ENCODE measurements at regions not wholly inside any gene's neighbourhood (a gene's known extent, or its start where the extent isn't known, plus 50 kb on each side); places are given as distances from the start of the nearest gene placed in this dataset.

DNA sequence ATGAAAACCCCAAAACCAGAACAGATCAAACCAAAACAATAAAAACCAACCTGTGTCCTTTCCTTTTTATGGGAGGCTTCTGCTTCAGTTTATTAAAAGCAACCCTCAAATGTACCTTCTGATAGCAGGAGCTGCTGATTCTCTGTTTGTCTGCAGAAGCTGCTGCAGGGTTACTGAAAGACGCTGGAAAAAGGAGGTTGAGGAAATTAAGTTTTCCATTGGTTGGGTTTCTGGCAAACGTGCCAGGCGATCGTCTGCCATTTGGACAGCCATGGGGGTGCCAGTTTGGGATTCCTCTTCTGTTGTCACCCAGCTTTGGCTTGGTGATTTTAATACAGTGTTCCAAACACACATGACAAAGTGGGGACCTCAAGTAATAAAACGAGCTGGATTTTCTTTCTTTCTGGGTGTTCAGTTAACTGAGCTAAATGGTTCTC lies 185.4 kb upstream of the ZFHX3 start:
- Histone ChIP-seq H3K27ac (ENCODE audit: extremely low read length, insufficient read depth, low read length) (no peak overlapping the region), H3K4me2 (ENCODE audit: low read depth, low read length) (no peak overlapping the region), H3K4me1 (ENCODE audit: insufficient read depth, low read length) (peaks cover 14% of the 10 kb centered on the region), H4K20me1 (ENCODE audit: insufficient read depth, low read length) (no peaks in the 10 kb centered on the region), H2AFZ (ENCODE audit: low read length) (no peak overlapping the region), H3K4me3 (replicated peaks in 1 of 3; ENCODE audit: insufficient read depth in 1 of 3, low read depth in 2 of 3, low read length in 3 of 3) (no peak overlapping the region), H3K27me3 (ENCODE audit: control insufficient read depth in 1 of 2, insufficient read depth in 2 of 2, low read length in 2 of 2) (peaks cover 0 to 29% of the 10 kb centered on the region in 2 experiments; a peak in 3 of 5 replicates), H3K9me3 (ENCODE audit: low read length) (no peaks in the 10 kb centered on the region), H3K79me2 (ENCODE audit: insufficient read depth, low read length) (no peaks in the 10 kb centered on the region), H3K9ac (ENCODE audit: insufficient read depth, low read depth, low read length) (no peak overlapping the region), H3K36me3 (replicated peaks in 1 of 2; ENCODE audit: control insufficient read depth in 1 of 2, insufficient read depth in 2 of 2, low read length in 2 of 2) (no peaks in the 10 kb centered on the region)
- no peak for ATAC-seq
- in situ Hi-C loops (cut with HindIII; ENCODE audit: extremely low pct_ligation_motif_present, low pct_unique_long_range_greater_than_20kb) (no loop called here), intact Hi-C loops (cut with micrococcal nuclease; ENCODE audit: unreplicated experiment) (no loop called here)
- BruUV-seq (replicated peaks), result no TSS peak
- CTCF ChIA-PET (ENCODE audit: low intra/inter-chr PET ratio, low total read pairs), result no interaction called here
- no peak for FAIRE-seq
- TF ChIP-seq, protein P1, sequence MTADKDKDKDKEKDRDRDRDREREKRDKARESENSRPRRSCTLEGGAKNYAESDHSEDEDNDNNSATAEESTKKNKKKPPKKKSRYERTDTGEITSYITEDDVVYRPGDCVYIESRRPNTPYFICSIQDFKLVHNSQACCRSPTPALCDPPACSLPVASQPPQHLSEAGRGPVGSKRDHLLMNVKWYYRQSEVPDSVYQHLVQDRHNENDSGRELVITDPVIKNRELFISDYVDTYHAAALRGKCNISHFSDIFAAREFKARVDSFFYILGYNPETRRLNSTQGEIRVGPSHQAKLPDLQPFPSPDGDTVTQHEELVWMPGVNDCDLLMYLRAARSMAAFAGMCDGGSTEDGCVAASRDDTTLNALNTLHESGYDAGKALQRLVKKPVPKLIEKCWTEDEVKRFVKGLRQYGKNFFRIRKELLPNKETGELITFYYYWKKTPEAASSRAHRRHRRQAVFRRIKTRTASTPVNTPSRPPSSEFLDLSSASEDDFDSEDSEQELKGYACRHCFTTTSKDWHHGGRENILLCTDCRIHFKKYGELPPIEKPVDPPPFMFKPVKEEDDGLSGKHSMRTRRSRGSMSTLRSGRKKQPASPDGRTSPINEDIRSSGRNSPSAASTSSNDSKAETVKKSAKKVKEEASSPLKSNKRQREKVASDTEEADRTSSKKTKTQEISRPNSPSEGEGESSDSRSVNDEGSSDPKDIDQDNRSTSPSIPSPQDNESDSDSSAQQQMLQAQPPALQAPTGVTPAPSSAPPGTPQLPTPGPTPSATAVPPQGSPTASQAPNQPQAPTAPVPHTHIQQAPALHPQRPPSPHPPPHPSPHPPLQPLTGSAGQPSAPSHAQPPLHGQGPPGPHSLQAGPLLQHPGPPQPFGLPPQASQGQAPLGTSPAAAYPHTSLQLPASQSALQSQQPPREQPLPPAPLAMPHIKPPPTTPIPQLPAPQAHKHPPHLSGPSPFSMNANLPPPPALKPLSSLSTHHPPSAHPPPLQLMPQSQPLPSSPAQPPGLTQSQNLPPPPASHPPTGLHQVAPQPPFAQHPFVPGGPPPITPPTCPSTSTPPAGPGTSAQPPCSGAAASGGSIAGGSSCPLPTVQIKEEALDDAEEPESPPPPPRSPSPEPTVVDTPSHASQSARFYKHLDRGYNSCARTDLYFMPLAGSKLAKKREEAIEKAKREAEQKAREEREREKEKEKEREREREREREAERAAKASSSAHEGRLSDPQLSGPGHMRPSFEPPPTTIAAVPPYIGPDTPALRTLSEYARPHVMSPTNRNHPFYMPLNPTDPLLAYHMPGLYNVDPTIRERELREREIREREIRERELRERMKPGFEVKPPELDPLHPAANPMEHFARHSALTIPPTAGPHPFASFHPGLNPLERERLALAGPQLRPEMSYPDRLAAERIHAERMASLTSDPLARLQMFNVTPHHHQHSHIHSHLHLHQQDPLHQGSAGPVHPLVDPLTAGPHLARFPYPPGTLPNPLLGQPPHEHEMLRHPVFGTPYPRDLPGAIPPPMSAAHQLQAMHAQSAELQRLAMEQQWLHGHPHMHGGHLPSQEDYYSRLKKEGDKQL (CRISPR knock-in tag; IDR thresholded peaks at IDR 0.05; ENCODE audit: low read depth), result no peak
- TF ChIP-seq ZNF773 (CRISPR knock-in tag; IDR thresholded peaks at IDR 0.05; ENCODE audit: borderline replicate concordance), result no peak
- TF ChIP-seq FOXC1 (CRISPR knock-in tag; IDR thresholded peaks at IDR 0.05; ENCODE audit: borderline replicate concordance), result no peak
- DNase-seq (ENCODE audit: low spot score), result no peak
- 15% methylated on average over 5 of the region's 5 CpGs for WGBS (ENCODE audit: low lambda C conversion rate)
- POLR2A ChIA-PET, result no interaction called here

Data from HepG2 (cell line).